ENCODE measurements at regions not wholly inside any gene's neighbourhood (a gene's known extent, or its start where the extent isn't known, plus 50 kb on each side); places are given as distances from the start of the nearest gene placed in this dataset.

- intact Hi-C loops (cut with micrococcal nuclease; ENCODE audit: unreplicated experiment), result no loop called here
- no peaks in the 10 kb centered on the region for H3K27me3 ChIP-seq (replicated peaks; ENCODE audit: insufficient read depth, low read depth, low read length, poor library complexity)
- no peaks in the 10 kb centered on the region for H3K36me3 ChIP-seq (ENCODE audit: insufficient read depth, low read length, poor library complexity, severe bottlenecking)
- no peaks in the 10 kb centered on the region for H3K9me3 ChIP-seq (ENCODE audit: low read depth, low read length, poor library complexity, severe bottlenecking)
- H3K4me3 ChIP-seq (ENCODE audit: low read depth, low read length, poor library complexity, severe bottlenecking), result no peak overlapping the region
- ChIA-PET CTCF (no interaction called here), POLR2A (ENCODE audit: low non-redundant PET) (no interaction called here)
- H3K27ac ChIP-seq (ENCODE audit: low read depth, low read length, poor library complexity, severe bottlenecking), result no peak overlapping the region
- no peak for DNase-seq (ENCODE audit: low spot score)
- H3K4me1 ChIP-seq (ENCODE audit: insufficient read depth, low read length, poor library complexity, severe bottlenecking), result no peaks in the 10 kb centered on the region
- TF ChIP-seq EZH2 (IDR thresholded peaks at IDR 0.05; ENCODE audit: borderline replicate concordance, low read depth, low read length, poor library complexity, severe bottlenecking) (no peak), CTCF (conservative IDR thresholded peaks at IDR 0.05; ENCODE audit: low read depth, low read length) (no peak)
- BruUV-seq (replicated peaks), result no TSS peak
These were observed 164.5 kb downstream of the ZNF608 start for GRCh38 chr5:124581738-124582560.

DNA sequence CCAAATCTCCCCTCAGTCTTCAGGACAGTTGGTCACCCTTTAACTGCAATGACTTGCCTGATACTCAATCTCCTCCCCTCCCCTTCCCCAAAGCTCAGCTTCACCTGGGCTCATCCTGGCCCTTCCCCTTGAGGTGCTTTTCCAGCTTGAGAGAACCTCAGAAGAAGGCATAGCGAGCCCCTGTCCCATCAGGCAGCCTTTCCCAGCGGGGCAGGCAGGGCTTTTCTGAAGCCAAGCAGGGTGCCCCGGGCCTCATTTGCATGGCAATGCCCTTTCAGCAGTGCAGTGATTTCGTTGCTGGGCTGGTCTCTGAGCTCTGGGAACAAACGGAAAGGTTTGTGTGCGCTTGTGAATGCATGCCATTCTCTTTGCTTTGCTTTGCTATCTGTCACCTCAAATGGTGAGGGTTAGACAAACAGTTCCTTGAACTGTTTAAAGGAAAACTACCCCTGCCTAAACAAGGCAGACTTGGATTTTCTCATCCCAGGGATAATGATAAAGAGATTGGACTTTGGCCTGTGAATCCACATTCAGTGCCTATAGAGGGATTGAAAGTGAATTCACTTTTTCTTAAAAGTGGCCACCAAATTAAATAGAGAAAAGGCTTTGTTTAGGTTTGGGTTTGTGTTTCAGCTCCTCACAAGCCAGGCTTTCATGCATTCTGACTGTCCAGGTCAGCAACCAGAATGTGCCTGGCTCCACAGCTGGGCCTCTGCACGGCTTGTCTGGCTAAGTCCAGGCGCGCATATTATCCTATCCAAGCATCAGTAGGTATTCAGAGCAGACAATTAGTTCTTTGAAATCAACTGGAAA, 165.3 kb downstream of the ZNF608 start:
- H3K4me3 ChIP-seq (ENCODE audit: low read depth, low read length, poor library complexity, severe bottlenecking), result no peak overlapping the region
- no peaks in the 10 kb centered on the region for H3K9me3 ChIP-seq (ENCODE audit: low read depth, low read length, poor library complexity, severe bottlenecking)
- no peaks in the 10 kb centered on the region for H3K36me3 ChIP-seq (ENCODE audit: insufficient read depth, low read length, poor library complexity, severe bottlenecking)
- TF ChIP-seq CTCF (conservative IDR thresholded peaks at IDR 0.05; ENCODE audit: low read depth, low read length), result no peak
- TF ChIP-seq EZH2 (IDR thresholded peaks at IDR 0.05; ENCODE audit: borderline replicate concordance, low read depth, low read length, poor library complexity, severe bottlenecking), result no peak
- POLR2A ChIA-PET (ENCODE audit: low non-redundant PET), result no interaction called here
- intact Hi-C loops (cut with micrococcal nuclease; ENCODE audit: unreplicated experiment), result no loop called here
- no peaks in the 10 kb centered on the region for H3K4me1 ChIP-seq (ENCODE audit: insufficient read depth, low read length, poor library complexity, severe bottlenecking)
- no peak overlapping the region for H3K27ac ChIP-seq (ENCODE audit: low read depth, low read length, poor library complexity, severe bottlenecking)
- DNase-seq (ENCODE audit: low spot score), result no peak
- H3K27me3 ChIP-seq (replicated peaks; ENCODE audit: insufficient read depth, low read depth, low read length, poor library complexity), result no peaks in the 10 kb centered on the region
- CTCF ChIA-PET, result no interaction called here
- BruUV-seq (replicated peaks), result no TSS peak

GRCh38 chr5:124580512-124580911, 165.9 kb downstream of the ZNF608 start:
- H3K4me1 ChIP-seq (ENCODE audit: insufficient read depth, low read length, poor library complexity, severe bottlenecking), result no peaks in the 10 kb centered on the region
- no peak overlapping the region for H3K27ac ChIP-seq (ENCODE audit: low read depth, low read length, poor library complexity, severe bottlenecking)

More at GRCh38 chr5:124580512-124580911, 165.9 kb downstream of the ZNF608 start:
- CTCF ChIA-PET, result no interaction called here
- H3K27me3 ChIP-seq (replicated peaks; ENCODE audit: insufficient read depth, low read depth, low read length, poor library complexity), result no peaks in the 10 kb centered on the region
- no peaks in the 10 kb centered on the region for H3K36me3 ChIP-seq (ENCODE audit: insufficient read depth, low read length, poor library complexity, severe bottlenecking)
- DNase-seq (ENCODE audit: low spot score), result no peak
- no TSS peak for BruUV-seq (replicated peaks)
- intact Hi-C loops (cut with micrococcal nuclease; ENCODE audit: unreplicated experiment), result no loop called here
- no peak overlapping the region for H3K4me3 ChIP-seq (ENCODE audit: low read depth, low read length, poor library complexity, severe bottlenecking)
- TF ChIP-seq CTCF (conservative IDR thresholded peaks at IDR 0.05; ENCODE audit: low read depth, low read length) (no peak), EZH2 (IDR thresholded peaks at IDR 0.05; ENCODE audit: borderline replicate concordance, low read depth, low read length, poor library complexity, severe bottlenecking) (no peak)
- POLR2A ChIA-PET (ENCODE audit: low non-redundant PET), result no interaction called here
- no peaks in the 10 kb centered on the region for H3K9me3 ChIP-seq (ENCODE audit: low read depth, low read length, poor library complexity, severe bottlenecking)
